ENCODE measurements at regions not wholly inside any gene's neighbourhood (a gene's known extent, or its start where the extent isn't known, plus 50 kb on each side); places are given as distances from the start of the nearest gene placed in this dataset.

DNA sequence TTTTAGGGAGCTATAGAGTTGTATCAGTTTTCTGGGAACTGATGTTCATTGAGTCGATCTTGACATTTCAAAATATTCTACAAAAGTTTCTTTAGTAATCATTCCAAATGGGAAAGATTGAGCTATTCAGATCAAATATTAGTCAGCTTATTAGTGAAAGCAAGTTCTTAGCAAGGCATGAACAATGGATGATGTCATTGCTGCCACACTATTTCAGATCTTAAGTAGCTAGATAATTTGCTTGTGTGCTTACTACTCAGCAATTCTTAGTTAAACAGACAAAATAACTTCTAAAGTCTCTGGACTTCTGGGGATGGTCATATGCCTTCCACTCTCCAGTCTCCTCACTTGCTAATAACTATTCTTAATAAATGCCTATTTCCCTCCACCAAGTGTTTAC is 69.0 kb upstream of the CDH8 start:
- TF ChIP-seq EZH2phosphoT487 (IDR thresholded peaks at IDR 0.05; ENCODE audit: low read depth, severe bottlenecking, unreplicated experiment) = no peak
- TF ChIP-seq, protein P1, sequence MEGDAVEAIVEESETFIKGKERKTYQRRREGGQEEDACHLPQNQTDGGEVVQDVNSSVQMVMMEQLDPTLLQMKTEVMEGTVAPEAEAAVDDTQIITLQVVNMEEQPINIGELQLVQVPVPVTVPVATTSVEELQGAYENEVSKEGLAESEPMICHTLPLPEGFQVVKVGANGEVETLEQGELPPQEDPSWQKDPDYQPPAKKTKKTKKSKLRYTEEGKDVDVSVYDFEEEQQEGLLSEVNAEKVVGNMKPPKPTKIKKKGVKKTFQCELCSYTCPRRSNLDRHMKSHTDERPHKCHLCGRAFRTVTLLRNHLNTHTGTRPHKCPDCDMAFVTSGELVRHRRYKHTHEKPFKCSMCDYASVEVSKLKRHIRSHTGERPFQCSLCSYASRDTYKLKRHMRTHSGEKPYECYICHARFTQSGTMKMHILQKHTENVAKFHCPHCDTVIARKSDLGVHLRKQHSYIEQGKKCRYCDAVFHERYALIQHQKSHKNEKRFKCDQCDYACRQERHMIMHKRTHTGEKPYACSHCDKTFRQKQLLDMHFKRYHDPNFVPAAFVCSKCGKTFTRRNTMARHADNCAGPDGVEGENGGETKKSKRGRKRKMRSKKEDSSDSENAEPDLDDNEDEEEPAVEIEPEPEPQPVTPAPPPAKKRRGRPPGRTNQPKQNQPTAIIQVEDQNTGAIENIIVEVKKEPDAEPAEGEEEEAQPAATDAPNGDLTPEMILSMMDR (IDR thresholded peaks at IDR 0.05; ENCODE audit: poor library complexity) = no peak
